ENCODE measurements at regions not wholly inside any gene's neighbourhood (a gene's known extent, or its start where the extent isn't known, plus 50 kb on each side); places are given as distances from the start of the nearest gene placed in this dataset.

- DNase-seq (ENCODE audit: low read depth, low spot score) (no peak), ATAC-seq (no peak)
- Histone ChIP-seq H3K27ac (ENCODE audit: low read length) (no peak overlapping the region), H3K9me3 (ENCODE audit: control insufficient read depth, insufficient read depth, low read depth, low read length) (no peaks in the 10 kb centered on the region), H3K27me3 (ENCODE audit: control insufficient read depth, insufficient read depth, low read length) (no peaks in the 10 kb centered on the region), H3K36me3 (ENCODE audit: control insufficient read depth, insufficient read depth, low read length) (no peaks in the 10 kb centered on the region), H3K4me3 (ENCODE audit: low read depth in 2 of 2, low read length in 2 of 2) (no peak overlapping the region), H3K4me1 (ENCODE audit: control insufficient read depth, insufficient read depth, low read length) (no peaks in the 10 kb centered on the region)
- BruUV-seq (replicated peaks), result no TSS peak
- intact Hi-C loops (cut with micrococcal nuclease; ENCODE audit: unreplicated experiment) (no loop called here), in situ Hi-C loops (cut with HindIII; ENCODE audit: low pct_unique_long_range_greater_than_20kb, low sequenced_read_pairs) (no loop called here)
- ChIA-PET POLR2A (no interaction called here), CTCF (no interaction called here)
- TF ChIP-seq POLR2AphosphoS5 (IDR thresholded peaks at IDR 0.05; ENCODE audit: low read depth, low read length) (no peak), CTCF (IDR thresholded peaks at IDR 0.05) (no peak), TCF7L2 (IDR thresholded peaks at IDR 0.05; ENCODE audit: low read depth, low read length) (no peak), SIN3A (IDR thresholded peaks at IDR 0.05; ENCODE audit: borderline replicate concordance, insufficient read depth, low read depth, low read length) (no peak), REST (IDR thresholded peaks at IDR 0.05; ENCODE audit: insufficient read depth in 1 of 2, low read depth in 2 of 2, low read length in 1 of 2) (no peak)
Observed at GRCh38 chr1:104856091-104856490, 1106.4 kb downstream of the AMY1C start.

GRCh38 chr1:104856518-104856917 lies 1106.8 kb downstream of the AMY1C start:
- intact Hi-C loops (cut with micrococcal nuclease; ENCODE audit: unreplicated experiment), result no loop called here
- POLR2A ChIA-PET, result no interaction called here
- Histone ChIP-seq H3K27me3 (ENCODE audit: control insufficient read depth, insufficient read depth, low read length) (no peaks in the 10 kb centered on the region), H3K9me3 (ENCODE audit: control insufficient read depth, insufficient read depth, low read depth, low read length) (no peaks in the 10 kb centered on the region), H3K27ac (ENCODE audit: low read length) (no peak overlapping the region), H3K4me3 (ENCODE audit: low read depth in 2 of 2, low read length in 2 of 2) (no peak overlapping the region), H3K4me1 (ENCODE audit: control insufficient read depth, insufficient read depth, low read length) (no peaks in the 10 kb centered on the region), H3K36me3 (ENCODE audit: control insufficient read depth, insufficient read depth, low read length) (no peaks in the 10 kb centered on the region)
- no peak for TF ChIP-seq CTCF (IDR thresholded peaks at IDR 0.05)
- CTCF ChIA-PET, result no interaction called here
- no peak for DNase-seq (ENCODE audit: low read depth, low spot score)
- BruUV-seq (replicated peaks), result no TSS peak
- ATAC-seq, result no peak
- in situ Hi-C loops (cut with HindIII; ENCODE audit: low pct_unique_long_range_greater_than_20kb, low sequenced_read_pairs), result no loop called here

- POLR2A ChIA-PET, result no interaction called here
- TF ChIP-seq CTCF (IDR thresholded peaks at IDR 0.05) (no peak), REST (IDR thresholded peaks at IDR 0.05; ENCODE audit: insufficient read depth in 1 of 2, low read depth in 2 of 2, low read length in 1 of 2) (no peak), SIN3A (IDR thresholded peaks at IDR 0.05; ENCODE audit: borderline replicate concordance, insufficient read depth, low read depth, low read length) (no peak), TCF7L2 (IDR thresholded peaks at IDR 0.05; ENCODE audit: low read depth, low read length) (no peak), POLR2AphosphoS5 (IDR thresholded peaks at IDR 0.05; ENCODE audit: low read depth, low read length) (no peak)
- in situ Hi-C loops (cut with HindIII; ENCODE audit: low pct_unique_long_range_greater_than_20kb, low sequenced_read_pairs), result no loop called here
- Histone ChIP-seq H3K27me3 (ENCODE audit: control insufficient read depth, insufficient read depth, low read length) (no peaks in the 10 kb centered on the region), H3K36me3 (ENCODE audit: control insufficient read depth, insufficient read depth, low read length) (no peaks in the 10 kb centered on the region), H3K4me3 (ENCODE audit: low read depth in 2 of 2, low read length in 2 of 2) (no peak overlapping the region), H3K4me1 (ENCODE audit: control insufficient read depth, insufficient read depth, low read length) (no peaks in the 10 kb centered on the region), H3K27ac (ENCODE audit: low read length) (no peak overlapping the region), H3K9me3 (ENCODE audit: control insufficient read depth, insufficient read depth, low read depth, low read length) (no peaks in the 10 kb centered on the region)
- CTCF ChIA-PET, result no interaction called here
- no TSS peak for BruUV-seq (replicated peaks)
- intact Hi-C loops (cut with micrococcal nuclease; ENCODE audit: unreplicated experiment), result no loop called here
- DNase-seq (ENCODE audit: low read depth, low spot score), result no peak
- ATAC-seq, result no peak
Observed at GRCh38 chr1:104868794-104869193, 1119.1 kb downstream of the AMY1C start.

Measured in Panc1 (cell line).